Skeletal muscle tissue (tissue), 3 donors: ENCODE measurements at regions not wholly inside any gene's neighbourhood (a gene's known extent, or its start where the extent isn't known, plus 50 kb on each side); places are given as distances from the start of the nearest gene placed in this dataset.

Experiments
- H3K27ac ChIP-seq: one replicate; pipeline ENCODE4 v1.7.0; 2013; ENCODE audit warnings: mild to moderate bottlenecking, low read depth, low read length, inconsistent platforms
- H3K27me3 ChIP-seq, 3 donors: one replicate each; pipeline ENCODE4 v1.7.0; 2013; ENCODE audit warnings: low read length in 3 of 3; ENCODE audit not compliant: control insufficient read depth in 3 of 3, insufficient read depth in 3 of 3
- H3K36me3 ChIP-seq, 3 donors: one replicate each; pipeline ENCODE4 v1.7.0; 2013; ENCODE audit warnings: low read length in 3 of 3; ENCODE audit not compliant: control insufficient read depth in 3 of 3, insufficient read depth in 3 of 3
- H3K4me1 ChIP-seq, 3 donors: one replicate each; pipeline ENCODE4 v1.7.0; 2013; ENCODE audit warnings: low read length in 3 of 3, mild to moderate bottlenecking in 3 of 3; ENCODE audit not compliant: control insufficient read depth in 3 of 3, insufficient read depth in 3 of 3
- H3K4me3 ChIP-seq, 3 donors: one replicate each; pipeline ENCODE4 v1.7.0; 2013; ENCODE audit warnings: low read length in 3 of 3
- H3K9ac ChIP-seq, 3 donors: one replicate each; pipeline ENCODE4 v1.7.0; 2013; ENCODE audit warnings: low read length in 3 of 3, mild to moderate bottlenecking in 3 of 3, moderate library complexity in 2 of 3, low read depth in 1 of 3
- H3K9me3 ChIP-seq, 3 donors: one replicate each; pipeline ENCODE4 v1.7.0; 2013; ENCODE audit warnings: low read length in 3 of 3; ENCODE audit not compliant: control insufficient read depth in 3 of 3
- donor health status: Osteomylitis.

- H3K4me1 ChIP-seq, result peaks cover 0 to 3% (median 2%) of the 10 kb centered on the region in 3 donors
- H3K36me3 ChIP-seq, result no peaks in the 10 kb centered on the region
- no peaks in the 10 kb centered on the region for H3K27me3 ChIP-seq
- H3K9ac ChIP-seq, result no peak overlapping the region
- no peak overlapping the region for H3K4me3 ChIP-seq
- H3K9me3 ChIP-seq, result peaks cover 0 to 2% (median 0%) of the 10 kb centered on the region in 3 donors
- no peak overlapping the region for H3K27ac ChIP-seq
Measured at GRCh38 chr10:8380833-8381496, 326.5 kb downstream of the GATA3 start.

- Histone ChIP-seq H3K9me3 (peaks cover 0 to 5% (median 0%) of the 10 kb centered on the region in 3 donors), H3K27me3 (no peaks in the 10 kb centered on the region), H3K36me3 (no peaks in the 10 kb centered on the region), H3K27ac (no peak overlapping the region), H3K9ac (no peak overlapping the region), H3K4me3 (no peak overlapping the region), H3K4me1 (no peaks in the 10 kb centered on the region)
Measured at GRCh38 chr10:8386781-8387180, 332.3 kb downstream of the GATA3 start.

GRCh38 chr10:8389630-8390029 is 335.1 kb downstream of the GATA3 start:
- no peak overlapping the region for H3K4me3 ChIP-seq
- no peak overlapping the region for H3K9ac ChIP-seq
- H3K27ac ChIP-seq, result no peak overlapping the region
- peaks cover 0 to 5% (median 0%) of the 10 kb centered on the region in 3 donors for H3K9me3 ChIP-seq
- no peaks in the 10 kb centered on the region for H3K36me3 ChIP-seq
- H3K4me1 ChIP-seq, result no peaks in the 10 kb centered on the region
- no peaks in the 10 kb centered on the region for H3K27me3 ChIP-seq

- Histone ChIP-seq H3K9me3 (peaks cover 0 to 2% (median 0%) of the 10 kb centered on the region in 3 donors), H3K4me1 (no peaks in the 10 kb centered on the region), H3K27ac (no peak overlapping the region), H3K4me3 (no peak overlapping the region), H3K9ac (no peak overlapping the region), H3K36me3 (no peaks in the 10 kb centered on the region), H3K27me3 (no peaks in the 10 kb centered on the region)
Measured at GRCh38 chr10:8392216-8392615, 337.7 kb downstream of the GATA3 start.

GRCh38 chr10:8393531-8393930 is 339.0 kb downstream of the GATA3 start:
- peaks cover 0 to 2% (median 0%) of the 10 kb centered on the region in 3 donors for H3K9me3 ChIP-seq
- no peaks in the 10 kb centered on the region for H3K4me1 ChIP-seq
- H3K36me3 ChIP-seq, result no peaks in the 10 kb centered on the region
- H3K9ac ChIP-seq, result no peak overlapping the region
- no peak overlapping the region for H3K4me3 ChIP-seq
- H3K27ac ChIP-seq, result no peak overlapping the region
- no peaks in the 10 kb centered on the region for H3K27me3 ChIP-seq

- no peak overlapping the region for H3K27ac ChIP-seq
- H3K4me3 ChIP-seq, result no peak overlapping the region
- H3K9me3 ChIP-seq, result no peaks in the 10 kb centered on the region
- H3K27me3 ChIP-seq, result peaks cover 0 to 4% (median 0%) of the 10 kb centered on the region in 3 donors
- no peaks in the 10 kb centered on the region for H3K4me1 ChIP-seq
- no peaks in the 10 kb centered on the region for H3K36me3 ChIP-seq
- H3K9ac ChIP-seq, result no peak overlapping the region
Measured at GRCh38 chr10:8396675-8397074, 342.2 kb downstream of the GATA3 start.

GRCh38 chr10:8398771-8399170 is 344.3 kb downstream of the GATA3 start:
- no peak overlapping the region for H3K27ac ChIP-seq
- no peaks in the 10 kb centered on the region for H3K36me3 ChIP-seq
- no peak overlapping the region for H3K9ac ChIP-seq
- no peak overlapping the region for H3K4me3 ChIP-seq
- no peaks in the 10 kb centered on the region for H3K4me1 ChIP-seq
- H3K9me3 ChIP-seq, result no peaks in the 10 kb centered on the region
- peaks cover 0 to 4% (median 0%) of the 10 kb centered on the region in 3 donors for H3K27me3 ChIP-seq

GRCh38 chr10:8400151-8400550 is 345.7 kb downstream of the GATA3 start:
- Histone ChIP-seq H3K27me3 (peaks cover 0 to 4% (median 0%) of the 10 kb centered on the region in 3 donors), H3K36me3 (no peaks in the 10 kb centered on the region), H3K4me1 (no peaks in the 10 kb centered on the region), H3K9me3 (no peaks in the 10 kb centered on the region), H3K4me3 (no peak overlapping the region), H3K9ac (no peak overlapping the region), H3K27ac (no peak overlapping the region)

GRCh38 chr10:8400892-8401291 is 346.4 kb downstream of the GATA3 start:
- H3K9ac ChIP-seq, result no peak overlapping the region
- no peak overlapping the region for H3K27ac ChIP-seq
- H3K27me3 ChIP-seq, result peaks cover 0 to 4% (median 0%) of the 10 kb centered on the region in 3 donors
- no peaks in the 10 kb centered on the region for H3K36me3 ChIP-seq
- no peak overlapping the region for H3K4me3 ChIP-seq
- H3K4me1 ChIP-seq, result no peaks in the 10 kb centered on the region
- H3K9me3 ChIP-seq, result no peaks in the 10 kb centered on the region

GRCh38 chr10:8401531-8401930 is 347.0 kb downstream of the GATA3 start:
- no peak overlapping the region for H3K9ac ChIP-seq
- H3K36me3 ChIP-seq, result no peaks in the 10 kb centered on the region
- H3K27ac ChIP-seq, result no peak overlapping the region
- no peak overlapping the region for H3K4me3 ChIP-seq
- H3K4me1 ChIP-seq, result no peaks in the 10 kb centered on the region
- peaks cover 0 to 4% (median 0%) of the 10 kb centered on the region in 3 donors for H3K27me3 ChIP-seq
- no peaks in the 10 kb centered on the region for H3K9me3 ChIP-seq
